Activated CD4-positive, alpha-beta T cell treated with anti-CD3 and anti-CD28 coated beads for 36 hours (primary cell): ENCODE measurements at regions not wholly inside any gene's neighbourhood (a gene's known extent, or its start where the extent isn't known, plus 50 kb on each side); places are given as distances from the start of the nearest gene placed in this dataset.
"Not testable (repeated sequence)": the region's sequence is repeated elsewhere in the genome, so short reads cannot be mapped to it uniquely, and the experiment has no call there.

Source experiments
- ATAC-seq: fragments of 200-7000 bp; cut with Tn5 transposase; one replicate; pipeline ENCODE4 v1.10.0; 2021; ENCODE audit warnings: mild to moderate bottlenecking, moderate library complexity
- CTCF ChIA-PET: fragments of 350-600 bp; sonication (Branson Sonifier 250); formaldehyde crosslinking; loops from one replicate; lab custom pipeline; 2021; ENCODE audit warnings: antibody characterized with exemption; lab: Charles Lee
- POLR2A ChIA-PET: fragments of 350-600 bp; sonication (Branson Sonifier 250); formaldehyde crosslinking; loops from one replicate; lab custom pipeline; 2021; ENCODE audit warnings: antibody characterized with exemption, inconsistent platforms; lab: Charles Lee
- DNase-seq: peaks from one replicate; pipeline ENCODE4 v3.0.0-alpha.2; 2020
- H3K27ac Mint-ChIP-seq: one replicate; pipeline ENCODE4 v1.8.0; 2021; ENCODE audit warnings: mixed read lengths
- H3K27me3 Mint-ChIP-seq: one replicate; pipeline ENCODE4 v1.8.0; 2021; ENCODE audit warnings: mixed read lengths
- H3K36me3 Mint-ChIP-seq: one replicate; pipeline ENCODE4 v1.8.0; 2021; ENCODE audit warnings: low read depth, mixed read lengths
- H3K4me1 Mint-ChIP-seq: one replicate; pipeline ENCODE4 v1.8.0; 2021; ENCODE audit warnings: mixed read lengths
- H3K4me3 Mint-ChIP-seq: one replicate; pipeline ENCODE4 v1.8.0; 2021; ENCODE audit warnings: mild to moderate bottlenecking, moderate library complexity, mixed read lengths
- H3K9me3 Mint-ChIP-seq: one replicate; pipeline ENCODE4 v1.8.0; 2021; ENCODE audit warnings: low read depth, mixed read lengths
- intact Hi-C, 2 experiments: fragments of 100-400 bp; cut with DNase I in 1 of 2; cut with micrococcal nuclease in 1 of 2; formaldehyde crosslinking; loops; one replicate each; pipeline versions ENCODE4 v1.14.2 to v1.15.1; 2022 to 2024; cut with DNase I, micrococcal nuclease

DNA sequence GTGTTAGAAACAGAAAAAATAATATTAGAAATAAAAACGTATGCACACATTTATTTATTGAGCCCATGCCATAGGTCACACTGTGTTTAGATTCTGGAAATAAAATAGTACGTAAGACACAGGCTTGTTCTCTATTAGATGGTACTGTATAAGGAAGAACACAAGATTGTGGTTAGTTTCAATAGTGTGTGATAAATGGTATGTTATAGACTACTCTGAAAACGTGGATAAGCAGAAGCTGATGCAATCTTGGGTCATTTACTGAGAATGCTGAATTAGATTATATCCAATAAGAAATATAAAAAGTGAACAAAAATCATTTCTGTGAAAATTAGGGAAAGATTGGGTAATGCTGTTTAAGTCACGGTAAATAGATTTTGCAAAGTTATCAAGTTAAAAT lies 1456.4 kb upstream of the ACO1 start:
- CTCF ChIA-PET, result no interaction called here
- Mint-ChIP-seq H3K27ac (no peak overlapping the region), H3K9me3 (no peaks in the 10 kb centered on the region), H3K36me3 (no peaks in the 10 kb centered on the region), H3K4me3 (no peak overlapping the region), H3K4me1 (no peaks in the 10 kb centered on the region), H3K27me3 (peaks cover 2% of the 10 kb centered on the region)
- ATAC-seq (no peak), DNase-seq (no peak)
- POLR2A ChIA-PET, result no interaction called here
- intact Hi-C loops, result no loop called here

GRCh38 chr9:30932226-30932625 lies 1452.2 kb upstream of the ACO1 start:
- Mint-ChIP-seq H3K4me1 (no peaks in the 10 kb centered on the region), H3K27ac (no peak overlapping the region), H3K9me3 (no peaks in the 10 kb centered on the region), H3K36me3 (no peaks in the 10 kb centered on the region), H3K27me3 (no peaks in the 10 kb centered on the region), H3K4me3 (no peak overlapping the region)
- POLR2A ChIA-PET, result no interaction called here
- intact Hi-C loops, result no loop called here
- DNase-seq (no peak), ATAC-seq (no peak)
- CTCF ChIA-PET, result no interaction called here

- no peaks in the 10 kb centered on the region for H3K36me3 Mint-ChIP-seq
- H3K9me3 Mint-ChIP-seq, result no peaks in the 10 kb centered on the region
- no peak for ATAC-seq
- POLR2A ChIA-PET, result no interaction called here
- intact Hi-C loops, result no loop called here
- H3K27ac Mint-ChIP-seq, result no peak overlapping the region
- no peak for DNase-seq
- CTCF ChIA-PET, result no interaction called here
- H3K27me3 Mint-ChIP-seq, result no peaks in the 10 kb centered on the region
- no peaks in the 10 kb centered on the region for H3K4me1 Mint-ChIP-seq
- no peak overlapping the region for H3K4me3 Mint-ChIP-seq
Measured at GRCh38 chr9:30935730-30936129, 1448.7 kb upstream of the ACO1 start.

GRCh38 chr9:30937106-30937505 lies 1447.3 kb upstream of the ACO1 start:
- no peak overlapping the region for H3K27ac Mint-ChIP-seq
- no peaks in the 10 kb centered on the region for H3K27me3 Mint-ChIP-seq
- CTCF ChIA-PET, result no interaction called here
- no peaks in the 10 kb centered on the region for H3K9me3 Mint-ChIP-seq
- no peak overlapping the region for H3K4me3 Mint-ChIP-seq
- POLR2A ChIA-PET, result no interaction called here
- H3K36me3 Mint-ChIP-seq, result no peaks in the 10 kb centered on the region
- no peak for ATAC-seq
- H3K4me1 Mint-ChIP-seq, result no peaks in the 10 kb centered on the region
- intact Hi-C loops, result no loop called here
- no peak for DNase-seq

- H3K9me3 Mint-ChIP-seq, H3K4me3 Mint-ChIP-seq, CTCF ChIA-PET, H3K4me1 Mint-ChIP-seq, ATAC-seq, H3K27me3 Mint-ChIP-seq, H3K36me3 Mint-ChIP-seq, POLR2A ChIA-PET, H3K27ac Mint-ChIP-seq, intact Hi-C loops, DNase-seq: not testable (repeated sequence)
Measured at GRCh38 chr9:30942852-30943251, 1441.6 kb upstream of the ACO1 start.

- H3K4me3 Mint-ChIP-seq, result no peak overlapping the region
- ChIA-PET CTCF (no interaction called here), POLR2A (no interaction called here)
Measured at GRCh38 chr9:30943446-30944224, 1440.8 kb upstream of the ACO1 start.

DNA sequence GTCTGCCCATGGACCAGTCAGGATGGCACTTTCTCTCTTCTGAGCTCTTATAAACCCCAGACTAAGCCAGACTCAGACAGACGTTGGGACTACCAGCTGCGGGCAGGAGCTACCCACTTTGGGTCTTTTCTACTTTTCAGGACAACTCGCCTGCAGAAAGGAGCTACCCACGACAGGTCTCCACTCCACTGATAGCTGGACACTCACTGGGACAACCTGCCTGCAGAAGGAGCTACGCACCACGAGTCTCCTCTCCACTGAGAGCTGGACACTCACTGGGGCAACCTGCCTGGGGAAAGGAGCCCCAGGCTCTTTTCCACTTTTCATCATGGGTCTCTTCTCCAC lies 1440.2 kb upstream of the ACO1 start:
- no peaks in the 10 kb centered on the region for H3K36me3 Mint-ChIP-seq
- ChIA-PET CTCF (no interaction called here), POLR2A (no interaction called here)
- intact Hi-C loops, result no loop called here
- no peaks in the 10 kb centered on the region for H3K4me1 Mint-ChIP-seq
- ATAC-seq (no peak), DNase-seq (no peak)
- H3K27me3 Mint-ChIP-seq, result no peaks in the 10 kb centered on the region
- no peak overlapping the region for H3K4me3 Mint-ChIP-seq
- H3K9me3 Mint-ChIP-seq, result peaks cover 9% of the 10 kb centered on the region
- H3K27ac Mint-ChIP-seq, result no peak overlapping the region

More at GRCh38 chr9:30943446-30944224, 1440.8 kb upstream of the ACO1 start:
- peaks cover 4% of the 10 kb centered on the region for H3K9me3 Mint-ChIP-seq
- DNase-seq (no peak), ATAC-seq (no peak)
- intact Hi-C loops, result no loop called here
- no peaks in the 10 kb centered on the region for H3K36me3 Mint-ChIP-seq
- H3K27ac Mint-ChIP-seq, result no peak overlapping the region
- H3K27me3 Mint-ChIP-seq, result no peaks in the 10 kb centered on the region
- H3K4me1 Mint-ChIP-seq, result no peaks in the 10 kb centered on the region

DNA sequence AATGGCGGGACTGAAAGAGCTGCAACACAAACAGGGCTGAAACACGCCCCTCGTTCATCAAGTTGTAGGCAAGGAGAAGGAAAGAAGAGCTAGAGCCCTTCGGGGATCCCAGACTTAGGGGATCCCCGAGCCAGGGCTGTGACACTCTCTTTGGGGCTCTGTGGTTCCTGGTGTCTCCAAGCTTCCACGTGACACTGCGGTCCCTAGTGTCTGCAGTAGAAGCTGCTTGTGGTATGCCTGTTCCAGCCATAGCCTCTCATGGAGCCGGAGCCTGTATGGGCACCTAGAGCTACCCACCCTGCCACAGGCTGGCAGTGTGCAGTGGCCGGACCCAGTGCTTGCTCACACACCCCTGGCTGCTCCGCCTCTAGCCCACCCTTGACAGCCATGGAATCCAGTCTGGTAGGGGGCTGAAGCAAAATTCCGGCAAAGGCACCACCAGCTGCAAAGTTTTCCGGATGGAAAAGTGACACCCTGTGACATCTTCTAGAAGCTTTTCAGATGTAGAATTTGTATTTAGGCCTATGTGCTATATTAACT lies 1439.6 kb upstream of the ACO1 start:
- Mint-ChIP-seq H3K36me3 (no peaks in the 10 kb centered on the region), H3K27me3 (no peaks in the 10 kb centered on the region), H3K9me3 (peaks cover 9% of the 10 kb centered on the region), H3K4me3 (no peak overlapping the region), H3K27ac (no peak overlapping the region), H3K4me1 (no peaks in the 10 kb centered on the region)
- CTCF ChIA-PET, result no interaction called here
- POLR2A ChIA-PET, result no interaction called here
- intact Hi-C loops, result no loop called here
- DNase-seq, result no peak
- ATAC-seq, result no peak

DNA sequence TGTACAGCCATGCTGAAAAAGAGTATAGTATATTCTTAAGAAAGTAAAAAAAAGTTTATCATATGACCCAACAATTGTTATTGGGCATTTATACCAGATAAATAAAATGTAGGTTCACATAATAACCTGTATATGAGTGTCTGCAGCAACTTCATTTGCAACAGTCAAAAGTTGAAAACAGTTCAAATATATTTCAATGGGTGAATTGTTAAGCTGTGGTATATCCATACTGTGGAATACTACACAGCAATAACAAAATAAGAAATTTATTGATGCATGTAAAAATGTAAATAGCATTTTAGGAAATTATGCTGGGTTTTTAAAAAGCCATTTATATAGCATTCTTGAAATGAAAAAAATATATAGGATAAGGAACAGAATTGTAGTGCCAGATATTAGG lies 1420.1 kb upstream of the ACO1 start:
- Mint-ChIP-seq H3K4me1 (no peaks in the 10 kb centered on the region), H3K9me3 (no peaks in the 10 kb centered on the region), H3K27me3 (peaks cover 5% of the 10 kb centered on the region), H3K27ac (no peak overlapping the region), H3K4me3 (no peak overlapping the region), H3K36me3 (no peaks in the 10 kb centered on the region)
- POLR2A ChIA-PET, result no interaction called here
- no peak for ATAC-seq
- CTCF ChIA-PET, result no interaction called here
- no peak for DNase-seq
- intact Hi-C loops, result no loop called here

- DNase-seq (no peak), ATAC-seq (no peak)
- intact Hi-C loops, result no loop called here
- Mint-ChIP-seq H3K9me3 (no peaks in the 10 kb centered on the region), H3K4me1 (no peaks in the 10 kb centered on the region), H3K27ac (no peak overlapping the region), H3K36me3 (no peaks in the 10 kb centered on the region), H3K27me3 (peaks cover 5% of the 10 kb centered on the region), H3K4me3 (no peak overlapping the region)
- POLR2A ChIA-PET, result no interaction called here
- CTCF ChIA-PET, result no interaction called here
Measured at GRCh38 chr9:30967476-30967875, 1417.0 kb upstream of the ACO1 start.

DNA sequence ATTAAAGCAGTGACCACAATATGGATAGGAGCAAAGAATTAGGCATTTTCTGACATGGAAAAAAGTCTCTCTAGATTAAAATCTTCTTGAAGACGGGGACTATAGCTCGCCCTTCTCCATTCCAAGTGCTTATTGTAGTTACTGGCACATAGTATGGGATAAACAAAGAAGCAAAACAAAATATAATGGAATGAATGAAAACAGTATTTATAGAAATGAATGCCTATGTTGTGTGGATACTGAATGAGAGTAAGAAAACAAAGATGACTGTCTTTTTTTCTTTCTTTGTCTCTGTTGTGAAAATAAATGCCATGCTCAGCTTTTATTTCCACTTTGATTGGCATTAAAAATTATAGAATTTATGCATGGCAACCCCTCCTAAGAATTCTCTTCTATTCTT lies 1414.3 kb upstream of the ACO1 start:
- Mint-ChIP-seq H3K9me3 (no peaks in the 10 kb centered on the region), H3K36me3 (no peaks in the 10 kb centered on the region), H3K4me1 (no peaks in the 10 kb centered on the region), H3K27me3 (peaks cover 5% of the 10 kb centered on the region), H3K27ac (no peak overlapping the region), H3K4me3 (no peak overlapping the region)
- DNase-seq (no peak), ATAC-seq (no peak)
- ChIA-PET CTCF (no interaction called here), POLR2A (no interaction called here)
- intact Hi-C loops, result no loop called here

DNA sequence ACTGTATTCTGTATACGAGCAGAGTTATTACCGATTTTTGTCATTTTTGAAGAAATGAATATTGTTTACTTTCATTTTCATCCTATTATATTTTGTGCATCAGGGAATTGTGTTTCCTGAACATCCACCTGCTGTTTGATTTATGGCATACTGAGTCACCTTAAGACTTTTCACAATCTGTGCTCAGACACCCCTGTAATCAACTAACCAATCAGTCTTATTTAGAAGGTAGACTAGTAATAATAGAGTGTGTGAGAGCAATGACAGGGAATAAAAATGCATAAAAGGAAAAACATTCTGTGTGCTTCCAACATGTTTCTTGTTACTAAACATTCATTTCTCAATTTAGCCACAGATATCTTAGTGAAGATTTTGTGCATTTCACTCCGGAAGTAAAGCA lies 1413.6 kb upstream of the ACO1 start:
- ATAC-seq (no peak), DNase-seq (no peak)
- no peak overlapping the region for H3K4me3 Mint-ChIP-seq
- H3K27ac Mint-ChIP-seq, result no peak overlapping the region
- H3K4me1 Mint-ChIP-seq, result no peaks in the 10 kb centered on the region
- H3K27me3 Mint-ChIP-seq, result peaks cover 5% of the 10 kb centered on the region
- ChIA-PET POLR2A (no interaction called here), CTCF (no interaction called here)
- H3K36me3 Mint-ChIP-seq, result no peaks in the 10 kb centered on the region
- intact Hi-C loops, result no loop called here
- no peaks in the 10 kb centered on the region for H3K9me3 Mint-ChIP-seq
